Endodermal cell (in vitro differentiated cells): ENCODE measurements at regions not wholly inside any gene's neighbourhood (a gene's known extent, or its start where the extent isn't known, plus 50 kb on each side); places are given as distances from the start of the nearest gene placed in this dataset.

Experiments used
- DNase-seq: peaks from one replicate; pipeline ENCODE4 v3.0.0-alpha.2; 2017
- H3K27ac ChIP-seq: 2 replicates; pipeline ENCODE4 v1.5.1; 2013; ENCODE audit warnings: mild to moderate bottlenecking, low read depth, low read length, moderate library complexity
- H3K27me3 ChIP-seq: 2 replicates; pipeline ENCODE4 v1.6.1; 2013; ENCODE audit warnings: mild to moderate bottlenecking, low read length, moderate library complexity; ENCODE audit not compliant: insufficient read depth, control insufficient read depth, poor library complexity, severe bottlenecking
- H3K36me3 ChIP-seq: 2 replicates; pipeline ENCODE4 v1.7.0; 2013; ENCODE audit warnings: mild to moderate bottlenecking, low read length, moderate library complexity; ENCODE audit not compliant: control insufficient read depth, insufficient read depth
- H3K4me1 ChIP-seq: one replicate; pipeline ENCODE4 v1.7.0; 2013; ENCODE audit warnings: low read length; ENCODE audit not compliant: control insufficient read depth, insufficient read depth
- H3K4me3 ChIP-seq: 2 replicates; pipeline ENCODE4 v1.5.1; 2013; ENCODE audit warnings: mild to moderate bottlenecking, low read length, moderate library complexity
- H3K9ac ChIP-seq: 2 replicates; pipeline ENCODE4 v1.6.1; 2013; ENCODE audit warnings: mild to moderate bottlenecking, low read length, moderate library complexity; ENCODE audit not compliant: poor library complexity, severe bottlenecking; ENCODE audit errors: extremely low read depth
- H3K9me3 ChIP-seq: 2 replicates; pipeline ENCODE4 v1.6.1; 2013; ENCODE audit warnings: mild to moderate bottlenecking, low read length, moderate library complexity; ENCODE audit not compliant: control insufficient read depth
- H3K27ac Mint-ChIP-seq: 2 replicates; pipeline ENCODE4 v1.8.0; 2020; ENCODE audit warnings: mixed read lengths
- H3K27me3 Mint-ChIP-seq: 2 replicates; pipeline ENCODE4 v1.8.0; 2021; ENCODE audit warnings: mild to moderate bottlenecking, mixed read lengths; ENCODE audit not compliant: insufficient read depth
- H3K36me3 Mint-ChIP-seq: 2 replicates; pipeline ENCODE4 v1.8.0; 2020; ENCODE audit warnings: low read depth, mixed read lengths
- H3K4me1 Mint-ChIP-seq: 2 replicates; pipeline ENCODE4 v1.8.0; 2020; ENCODE audit warnings: mixed read lengths
- H3K4me3 Mint-ChIP-seq: 2 replicates; pipeline ENCODE4 v1.8.0; 2020; ENCODE audit warnings: mild to moderate bottlenecking, moderate library complexity, mixed read lengths
- H3K9me3 Mint-ChIP-seq: 2 replicates; pipeline ENCODE4 v1.8.0; 2020; ENCODE audit warnings: mild to moderate bottlenecking, mixed read lengths
- CTCF ChIP-seq: fragments of 200-600 bp; sonication (generic); conservative IDR thresholded peaks from 2 replicates; pipeline ENCODE4 v1.5.0; 2021; ENCODE audit warnings: antibody characterized with exemption, mild to moderate bottlenecking
- WGBS, 2 experiments: methylation state at CpG; one replicate each; pipeline versions ENCODE4 v1.1.5 to v1.1.7; 2013; ENCODE audit warnings: missing lambda C conversion rate in 2 of 2, mixed read lengths in 1 of 2; ENCODE audit not compliant: insufficient coverage in 1 of 2, insufficient read length in 1 of 2; 5-methylcytosine and 5-hydroxymethylcytosine counted together

GRCh38 chr14:106506881-106507305 lies 980.5 kb downstream of the TMEM121 start:
- 80 to 88% methylated on average over 6 to 8 of the region's 8 CpGs for WGBS, 2 experiments
- H3K9me3 Mint-ChIP-seq, result peaks cover 97% of the 10 kb centered on the region

GRCh38 chr14:106507354-106507753 lies 981.0 kb downstream of the TMEM121 start:
- no peaks in the 10 kb centered on the region for H3K27me3 Mint-ChIP-seq
- H3K27me3 ChIP-seq, result no peaks in the 10 kb centered on the region
- no peaks in the 10 kb centered on the region for H3K4me1 Mint-ChIP-seq
- no peak for DNase-seq
- H3K4me3 ChIP-seq, result no peak overlapping the region
- no peak for TF ChIP-seq CTCF
- H3K27ac Mint-ChIP-seq, result no peak overlapping the region
- H3K36me3 ChIP-seq, result no peaks in the 10 kb centered on the region
- no peak overlapping the region for H3K9ac ChIP-seq
- peaks cover 89% of the 10 kb centered on the region for H3K9me3 ChIP-seq
- no peaks in the 10 kb centered on the region for H3K4me1 ChIP-seq
- no peaks in the 10 kb centered on the region for H3K36me3 Mint-ChIP-seq
- H3K9me3 Mint-ChIP-seq, result peaks cover 97% of the 10 kb centered on the region
- H3K4me3 Mint-ChIP-seq, result no peak overlapping the region
- no peak overlapping the region for H3K27ac ChIP-seq
- 71 to 80% methylated on average over 1 to 3 of the region's 3 CpGs for WGBS, 2 experiments

More at GRCh38 chr14:106506881-106507305, 980.5 kb downstream of the TMEM121 start:
- no peak for DNase-seq
- H3K36me3 Mint-ChIP-seq, result no peaks in the 10 kb centered on the region
- H3K4me1 Mint-ChIP-seq, result no peaks in the 10 kb centered on the region
- no peak for TF ChIP-seq CTCF
- Histone ChIP-seq H3K4me1 (no peaks in the 10 kb centered on the region), H3K36me3 (no peaks in the 10 kb centered on the region), H3K9me3 (peaks cover 89% of the 10 kb centered on the region), H3K9ac (no peak overlapping the region), H3K4me3 (no peak overlapping the region), H3K27ac (no peak overlapping the region), H3K27me3 (no peaks in the 10 kb centered on the region)
- no peak overlapping the region for H3K4me3 Mint-ChIP-seq
- no peak overlapping the region for H3K27ac Mint-ChIP-seq
- no peaks in the 10 kb centered on the region for H3K27me3 Mint-ChIP-seq

DNA sequence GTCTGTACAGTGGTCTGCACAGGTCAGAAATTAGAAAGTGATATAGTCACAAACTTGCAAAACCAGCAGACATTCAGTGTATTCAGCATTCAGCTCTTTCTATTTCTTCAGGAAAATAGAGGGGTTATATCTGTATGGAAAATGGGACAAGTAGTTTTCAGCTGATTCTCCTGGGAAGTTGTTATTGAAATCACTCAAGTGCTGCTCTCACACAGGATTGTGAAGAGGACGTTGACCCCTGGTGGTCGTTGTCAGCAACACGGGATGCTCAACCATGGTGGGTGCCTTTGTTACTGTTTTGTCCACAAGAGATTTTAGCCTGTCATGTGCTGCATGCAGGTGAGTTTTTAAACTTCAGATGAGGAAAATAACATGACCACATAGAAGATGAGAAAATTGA lies 981.8 kb downstream of the TMEM121 start:
- no peaks in the 10 kb centered on the region for H3K4me1 Mint-ChIP-seq
- no peak for DNase-seq

More for the DNA sequence above, 981.8 kb downstream of the TMEM121 start:
- Histone ChIP-seq H3K27ac (no peak overlapping the region), H3K4me1 (no peaks in the 10 kb centered on the region), H3K9me3 (peaks cover 89% of the 10 kb centered on the region), H3K9ac (no peak overlapping the region), H3K27me3 (no peaks in the 10 kb centered on the region), H3K36me3 (no peaks in the 10 kb centered on the region), H3K4me3 (no peak overlapping the region)
- H3K27me3 Mint-ChIP-seq, result no peaks in the 10 kb centered on the region
- no peaks in the 10 kb centered on the region for H3K36me3 Mint-ChIP-seq
- TF ChIP-seq CTCF, result no peak
- WGBS, 2 experiments, result 24 to 53% methylated on average over 2 to 3 of the region's 3 CpGs
- H3K4me3 Mint-ChIP-seq, result no peak overlapping the region
- no peak overlapping the region for H3K27ac Mint-ChIP-seq
- H3K9me3 Mint-ChIP-seq, result peaks cover 98% of the 10 kb centered on the region
